Hepatocyte (in vitro differentiated cells): ENCODE measurements at regions not wholly inside any gene's neighbourhood (a gene's known extent, or its start where the extent isn't known, plus 50 kb on each side); places are given as distances from the start of the nearest gene placed in this dataset.

Experiments used
- DNase-seq: peaks from one replicate; pipeline ENCODE4 v3.0.0-alpha.2; 2016; ENCODE audit warnings: low spot score
- H2AFZ ChIP-seq: fragments of 200-600 bp; sonication (generic); 2 replicates; pipeline ENCODE4 v1.6.0; 2016; ENCODE audit warnings: antibody characterized with exemption, mild to moderate bottlenecking
- H3K27ac ChIP-seq: fragments of 200-600 bp; sonication (generic); 2 replicates; pipeline ENCODE4 v1.5.1; 2016; ENCODE audit warnings: mild to moderate bottlenecking
- H3K27me3 ChIP-seq: fragments of 200-600 bp; sonication (generic); 2 replicates; pipeline ENCODE4 v1.6.1; 2016
- H3K36me3 ChIP-seq: fragments of 200-600 bp; sonication (generic); replicated peaks from 2 replicates; pipeline ENCODE4 v1.5.1; 2016; ENCODE audit warnings: low read depth; ENCODE audit not compliant: insufficient read depth
- H3K4me1 ChIP-seq: fragments of 200-600 bp; sonication (generic); 2 replicates; pipeline ENCODE4 v1.5.1; 2016; ENCODE audit warnings: mild to moderate bottlenecking, moderate library complexity; ENCODE audit not compliant: insufficient read depth
- H3K4me2 ChIP-seq: fragments of 200-600 bp; sonication (generic); 2 replicates; pipeline ENCODE4 v1.6.0; 2016
- H3K4me3 ChIP-seq: fragments of 200-600 bp; sonication (generic); 2 replicates; pipeline ENCODE4 v1.5.1; 2016; ENCODE audit warnings: mild to moderate bottlenecking
- H3K79me2 ChIP-seq: fragments of 200-600 bp; sonication (generic); 2 replicates; pipeline ENCODE4 v1.6.0; 2017; ENCODE audit warnings: mild to moderate bottlenecking
- H3K9me2 ChIP-seq: fragments of 200-600 bp; sonication (generic); replicated peaks from 2 replicates; pipeline ENCODE4 v1.6.0; 2017; ENCODE audit warnings: mild to moderate bottlenecking; ENCODE audit not compliant: insufficient read depth
- H3K9me3 ChIP-seq: fragments of 200-600 bp; sonication (generic); 2 replicates; pipeline ENCODE4 v1.5.1; 2016; ENCODE audit warnings: low read depth, mild to moderate bottlenecking
- H4K20me1 ChIP-seq: fragments of 200-600 bp; sonication (generic); 2 replicates; pipeline ENCODE4 v1.6.0; 2016; ENCODE audit warnings: mild to moderate bottlenecking; ENCODE audit not compliant: insufficient read depth, poor library complexity, severe bottlenecking
- EZH2 ChIP-seq: fragments of 200-600 bp; sonication (generic); IDR thresholded peaks from 2 replicates; pipeline ENCODE4 v1.6.1; 2016; ENCODE audit warnings: antibody characterized with exemption, mild to moderate bottlenecking, borderline replicate concordance
- EZH2phosphoT487 ChIP-seq: fragments of 200-600 bp; sonication (generic); IDR thresholded peaks from one replicate; pipeline ENCODE4 v1.6.1; 2018; ENCODE audit warnings: antibody characterized with exemption, mild to moderate bottlenecking, low read depth, moderate library complexity; ENCODE audit not compliant: unreplicated experiment, severe bottlenecking
- WGBS: methylation state at CpG from one replicate; pipeline ENCODE4 v1.1.6; 2016; ENCODE audit warnings: low lambda C conversion rate; ENCODE audit errors: missing lambda C conversion rate; 5-methylcytosine and 5-hydroxymethylcytosine counted together
- TF ChIP-seq, protein P1 (sequence below): fragments of 200-600 bp; sonication (generic); IDR thresholded peaks from 2 replicates; pipeline ENCODE4 v1.5.1; 2016; ENCODE audit warnings: antibody characterized with exemption, mild to moderate bottlenecking; ENCODE audit not compliant: poor library complexity

DNA sequence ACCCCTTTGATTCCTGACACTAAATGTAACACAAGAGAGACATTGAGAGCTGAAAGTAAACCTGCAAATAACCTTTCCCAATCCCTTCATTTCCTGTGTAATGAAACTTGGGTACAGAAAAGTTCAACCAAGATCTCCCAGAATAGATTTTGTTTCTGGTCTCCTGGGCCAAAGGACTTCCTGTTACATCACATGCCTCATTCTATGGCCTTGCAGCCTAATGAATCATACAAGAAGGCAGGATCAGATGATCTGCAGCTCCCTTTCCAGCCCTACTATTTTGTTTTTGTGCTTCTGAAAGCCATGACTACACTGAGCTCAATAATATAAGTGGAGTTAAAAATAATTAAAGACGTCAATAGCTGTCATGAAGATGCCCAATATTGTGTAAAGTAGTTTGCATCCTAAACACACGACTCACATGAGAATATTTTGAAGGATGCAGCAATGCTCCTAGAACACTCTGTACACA lies 73.4 kb upstream of the NOX3 start:
- 79% methylated on average over 2 of the region's 2 CpGs for WGBS
- peak overlapping the region; percentile 8 for H2AFZ ChIP-seq
- no peak overlapping the region for H3K4me2 ChIP-seq
- no peaks in the 10 kb centered on the region for H4K20me1 ChIP-seq
- H3K4me3 ChIP-seq, result no peak overlapping the region
- no peaks in the 10 kb centered on the region for H3K4me1 ChIP-seq
- peak overlapping the region; percentile 61 for H3K27ac ChIP-seq
- H3K9me3 ChIP-seq, result no peaks in the 10 kb centered on the region
- H3K79me2 ChIP-seq, result no peaks in the 10 kb centered on the region
- peak; percentile 57 for DNase-seq
- TF ChIP-seq, protein P1, sequence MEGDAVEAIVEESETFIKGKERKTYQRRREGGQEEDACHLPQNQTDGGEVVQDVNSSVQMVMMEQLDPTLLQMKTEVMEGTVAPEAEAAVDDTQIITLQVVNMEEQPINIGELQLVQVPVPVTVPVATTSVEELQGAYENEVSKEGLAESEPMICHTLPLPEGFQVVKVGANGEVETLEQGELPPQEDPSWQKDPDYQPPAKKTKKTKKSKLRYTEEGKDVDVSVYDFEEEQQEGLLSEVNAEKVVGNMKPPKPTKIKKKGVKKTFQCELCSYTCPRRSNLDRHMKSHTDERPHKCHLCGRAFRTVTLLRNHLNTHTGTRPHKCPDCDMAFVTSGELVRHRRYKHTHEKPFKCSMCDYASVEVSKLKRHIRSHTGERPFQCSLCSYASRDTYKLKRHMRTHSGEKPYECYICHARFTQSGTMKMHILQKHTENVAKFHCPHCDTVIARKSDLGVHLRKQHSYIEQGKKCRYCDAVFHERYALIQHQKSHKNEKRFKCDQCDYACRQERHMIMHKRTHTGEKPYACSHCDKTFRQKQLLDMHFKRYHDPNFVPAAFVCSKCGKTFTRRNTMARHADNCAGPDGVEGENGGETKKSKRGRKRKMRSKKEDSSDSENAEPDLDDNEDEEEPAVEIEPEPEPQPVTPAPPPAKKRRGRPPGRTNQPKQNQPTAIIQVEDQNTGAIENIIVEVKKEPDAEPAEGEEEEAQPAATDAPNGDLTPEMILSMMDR, result no peak
- TF ChIP-seq EZH2phosphoT487, result no peak
- TF ChIP-seq EZH2, result no peak
- no peaks in the 10 kb centered on the region for H3K27me3 ChIP-seq
- no peaks in the 10 kb centered on the region for H3K36me3 ChIP-seq
- no peaks in the 10 kb centered on the region for H3K9me2 ChIP-seq

DNA sequence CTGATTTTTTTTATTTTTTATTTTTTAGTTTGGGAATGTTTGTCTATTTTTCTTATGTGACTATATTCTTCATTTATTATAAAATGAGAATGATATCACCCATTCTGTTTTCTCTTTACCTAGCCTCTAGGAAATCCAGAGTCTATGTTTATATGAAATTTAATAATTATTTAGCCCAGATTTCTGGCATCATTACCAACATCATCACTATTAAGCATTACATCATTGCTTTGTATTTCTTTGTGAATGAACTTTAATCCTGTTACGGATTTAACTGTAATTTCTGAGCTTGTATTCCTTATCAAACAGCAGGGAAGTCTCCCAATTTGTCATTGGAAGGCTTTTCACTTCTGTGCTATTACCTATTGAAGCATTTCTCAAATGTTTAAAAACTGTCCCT lies 72.7 kb upstream of the NOX3 start:
- no peaks in the 10 kb centered on the region for H3K4me1 ChIP-seq
- no peaks in the 10 kb centered on the region for H3K9me2 ChIP-seq
- DNase-seq, result no peak
- TF ChIP-seq EZH2phosphoT487 (no peak), EZH2 (no peak)
- TF ChIP-seq, protein P1, result no peak
- peak overlapping the region; percentile 8 for H2AFZ ChIP-seq
- no peak overlapping the region for H3K4me3 ChIP-seq
- no peaks in the 10 kb centered on the region for H3K36me3 ChIP-seq
- WGBS, result 82% methylated on average over 1 of the region's 1 CpG
- no peaks in the 10 kb centered on the region for H3K27me3 ChIP-seq
- no peaks in the 10 kb centered on the region for H4K20me1 ChIP-seq
- no peak overlapping the region for H3K4me2 ChIP-seq
- H3K9me3 ChIP-seq, result no peaks in the 10 kb centered on the region
- H3K79me2 ChIP-seq, result no peaks in the 10 kb centered on the region
- H3K27ac ChIP-seq, result peak overlapping the region; percentile 55

DNA sequence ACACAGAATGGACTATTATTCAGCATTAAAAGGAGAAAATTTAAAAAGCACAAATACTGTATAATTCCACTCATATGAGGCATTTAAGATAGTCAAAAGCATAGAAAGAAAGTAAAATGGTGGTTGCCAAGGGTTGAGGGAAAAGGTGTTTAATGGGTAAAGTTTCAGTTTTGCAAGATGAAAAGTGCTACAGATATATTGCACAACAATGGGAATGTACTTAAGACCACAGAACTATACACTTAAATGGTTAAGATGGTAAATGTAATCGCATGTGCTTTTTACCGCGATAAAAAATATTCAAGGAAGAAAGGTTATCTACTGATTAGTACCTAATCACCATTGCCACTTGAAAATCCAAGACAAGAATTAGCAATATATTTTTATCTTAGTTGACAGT lies 71.8 kb upstream of the NOX3 start:
- no peak for TF ChIP-seq EZH2phosphoT487
- TF ChIP-seq EZH2, result no peak
- TF ChIP-seq, protein P1, result no peak
- no peak overlapping the region for H3K27ac ChIP-seq
- WGBS, result 92% methylated on average over 3 of the region's 3 CpGs
- H2AFZ ChIP-seq, result no peak overlapping the region
- no peaks in the 10 kb centered on the region for H4K20me1 ChIP-seq
- H3K9me2 ChIP-seq, result no peaks in the 10 kb centered on the region
- no peak overlapping the region for H3K4me3 ChIP-seq
- no peaks in the 10 kb centered on the region for H3K36me3 ChIP-seq
- H3K4me1 ChIP-seq, result no peaks in the 10 kb centered on the region
- no peak overlapping the region for H3K4me2 ChIP-seq
- H3K9me3 ChIP-seq, result no peaks in the 10 kb centered on the region
- DNase-seq, result no peak
- no peaks in the 10 kb centered on the region for H3K79me2 ChIP-seq
- H3K27me3 ChIP-seq, result no peaks in the 10 kb centered on the region
